Osteocyte (in vitro differentiated cells): ENCODE measurements at regions not wholly inside any gene's neighbourhood (a gene's known extent, or its start where the extent isn't known, plus 50 kb on each side); places are given as distances from the start of the nearest gene placed in this dataset.

ENCODE experiments used
- DNase-seq: peaks from one replicate; pipeline ENCODE4 v3.0.0; 2021; ENCODE audit warnings: mixed read lengths; ENCODE audit not compliant: unreplicated experiment; ENCODE audit errors: extremely low spot score
- H3K27ac Mint-ChIP-seq: one replicate; pipeline ENCODE4 v1.8.0; 2021; ENCODE audit warnings: mild to moderate bottlenecking, mixed read lengths; ENCODE audit not compliant: unreplicated experiment
- H3K27me3 Mint-ChIP-seq: one replicate; pipeline ENCODE4 v1.8.0; 2021; ENCODE audit warnings: mixed read lengths; ENCODE audit not compliant: unreplicated experiment
- H3K36me3 Mint-ChIP-seq: one replicate; pipeline ENCODE4 v1.8.0; 2021; ENCODE audit warnings: mixed read lengths; ENCODE audit not compliant: unreplicated experiment
- H3K4me1 Mint-ChIP-seq: one replicate; pipeline ENCODE4 v1.8.0; 2021; ENCODE audit warnings: mixed read lengths; ENCODE audit not compliant: unreplicated experiment
- H3K4me3 Mint-ChIP-seq: one replicate; pipeline ENCODE4 v1.8.0; 2021; ENCODE audit warnings: mild to moderate bottlenecking, moderate library complexity, mixed read lengths; ENCODE audit not compliant: unreplicated experiment
- H3K9me3 Mint-ChIP-seq: one replicate; pipeline ENCODE4 v1.8.0; 2021; ENCODE audit warnings: mixed read lengths; ENCODE audit not compliant: unreplicated experiment
- TF ChIP-seq, protein P1 (sequence below): fragments of 200-600 bp; sonication (generic); IDR thresholded peaks from 2 replicates; pipeline ENCODE4 v1.5.0; 2021; ENCODE audit warnings: antibody characterized with exemption, mild to moderate bottlenecking, moderate library complexity

DNA sequence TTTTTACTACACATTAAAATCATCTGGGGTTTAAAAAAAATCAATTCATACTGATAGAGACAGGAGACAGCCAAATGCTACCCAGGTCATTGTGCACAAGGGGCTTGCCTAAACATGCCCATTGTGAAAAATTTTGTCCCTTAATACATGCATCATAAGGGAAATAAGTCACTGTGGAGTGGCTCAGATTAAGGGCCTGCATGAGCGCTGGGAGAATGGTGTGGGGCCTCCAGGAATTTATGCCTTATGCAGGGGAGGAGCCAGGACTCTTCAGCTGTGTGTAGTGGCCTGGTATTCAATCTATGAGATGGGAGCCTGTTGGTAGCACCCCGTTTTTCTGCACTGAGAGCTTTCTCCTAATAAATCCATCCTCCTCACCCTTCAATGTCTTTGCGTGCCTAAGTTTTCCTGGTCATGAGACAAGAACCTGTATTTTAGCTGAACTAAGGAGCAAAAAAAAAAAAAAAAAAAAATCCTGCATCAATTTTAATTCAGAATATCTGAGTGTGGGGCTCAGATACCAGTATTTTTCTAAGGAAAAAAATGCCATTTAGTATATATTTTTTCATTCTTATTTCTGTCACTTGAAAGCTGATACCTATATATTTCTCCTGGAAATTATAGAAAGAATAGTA, 997.6 kb upstream of the ATXN8OS start:
- H3K9me3 Mint-ChIP-seq, result peaks cover 11% of the 10 kb centered on the region
- no peak overlapping the region for H3K4me3 Mint-ChIP-seq
- no peaks in the 10 kb centered on the region for H3K36me3 Mint-ChIP-seq
- TF ChIP-seq, protein P1, sequence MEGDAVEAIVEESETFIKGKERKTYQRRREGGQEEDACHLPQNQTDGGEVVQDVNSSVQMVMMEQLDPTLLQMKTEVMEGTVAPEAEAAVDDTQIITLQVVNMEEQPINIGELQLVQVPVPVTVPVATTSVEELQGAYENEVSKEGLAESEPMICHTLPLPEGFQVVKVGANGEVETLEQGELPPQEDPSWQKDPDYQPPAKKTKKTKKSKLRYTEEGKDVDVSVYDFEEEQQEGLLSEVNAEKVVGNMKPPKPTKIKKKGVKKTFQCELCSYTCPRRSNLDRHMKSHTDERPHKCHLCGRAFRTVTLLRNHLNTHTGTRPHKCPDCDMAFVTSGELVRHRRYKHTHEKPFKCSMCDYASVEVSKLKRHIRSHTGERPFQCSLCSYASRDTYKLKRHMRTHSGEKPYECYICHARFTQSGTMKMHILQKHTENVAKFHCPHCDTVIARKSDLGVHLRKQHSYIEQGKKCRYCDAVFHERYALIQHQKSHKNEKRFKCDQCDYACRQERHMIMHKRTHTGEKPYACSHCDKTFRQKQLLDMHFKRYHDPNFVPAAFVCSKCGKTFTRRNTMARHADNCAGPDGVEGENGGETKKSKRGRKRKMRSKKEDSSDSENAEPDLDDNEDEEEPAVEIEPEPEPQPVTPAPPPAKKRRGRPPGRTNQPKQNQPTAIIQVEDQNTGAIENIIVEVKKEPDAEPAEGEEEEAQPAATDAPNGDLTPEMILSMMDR, result no peak
- no peak for DNase-seq
- H3K4me1 Mint-ChIP-seq, result no peaks in the 10 kb centered on the region
- no peaks in the 10 kb centered on the region for H3K27me3 Mint-ChIP-seq
- H3K27ac Mint-ChIP-seq, result no peak overlapping the region

DNA sequence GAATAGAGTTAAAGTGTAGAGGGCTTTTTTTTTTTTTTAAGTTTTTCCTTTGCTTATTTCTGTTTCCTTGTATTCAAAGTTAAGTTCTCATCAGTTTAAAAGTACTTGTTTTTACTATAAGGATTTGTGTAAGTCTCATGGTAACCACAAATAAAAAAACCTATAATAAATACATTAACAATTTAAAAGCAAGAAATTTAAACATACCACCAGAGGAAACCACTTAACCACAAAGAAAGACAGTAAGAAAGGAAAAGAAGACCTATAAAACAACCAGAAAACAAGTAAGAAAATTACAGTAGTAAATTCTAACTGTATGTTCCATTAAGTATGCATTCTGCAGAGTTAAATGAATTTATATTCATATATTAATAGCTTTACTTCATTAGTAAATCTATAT, 999.1 kb upstream of the ATXN8OS start:
- TF ChIP-seq, protein P1, result no peak
- no peak overlapping the region for H3K27ac Mint-ChIP-seq
- H3K36me3 Mint-ChIP-seq, result no peaks in the 10 kb centered on the region
- H3K4me3 Mint-ChIP-seq, result no peak overlapping the region
- H3K9me3 Mint-ChIP-seq, result peaks cover 11% of the 10 kb centered on the region
- no peaks in the 10 kb centered on the region for H3K27me3 Mint-ChIP-seq
- no peaks in the 10 kb centered on the region for H3K4me1 Mint-ChIP-seq
- DNase-seq, result no peak

DNA sequence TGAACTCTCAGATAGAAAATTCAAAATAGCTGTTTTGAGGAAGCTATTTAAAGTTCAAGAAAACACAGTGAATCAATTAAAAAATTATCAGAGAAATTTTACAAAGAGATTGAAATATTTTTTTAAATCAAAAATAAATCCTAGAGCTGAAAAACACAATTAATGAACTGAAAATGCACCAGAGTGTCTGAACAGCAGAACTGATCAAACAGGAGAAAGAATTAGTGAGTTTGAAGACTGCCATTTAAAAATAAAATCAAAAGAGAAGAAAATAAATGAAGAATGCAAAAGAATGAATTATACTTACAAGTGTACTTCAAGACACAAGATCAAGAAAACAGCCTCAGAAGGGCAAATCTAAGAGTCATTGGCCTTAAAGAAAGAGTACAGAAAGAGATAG, 1000.2 kb upstream of the ATXN8OS start:
- Mint-ChIP-seq H3K9me3 (peaks cover 11% of the 10 kb centered on the region), H3K4me3 (no peak overlapping the region), H3K27me3 (no peaks in the 10 kb centered on the region), H3K4me1 (no peaks in the 10 kb centered on the region), H3K27ac (no peak overlapping the region), H3K36me3 (no peaks in the 10 kb centered on the region)
- DNase-seq, result no peak
- TF ChIP-seq, protein P1, result no peak

DNA sequence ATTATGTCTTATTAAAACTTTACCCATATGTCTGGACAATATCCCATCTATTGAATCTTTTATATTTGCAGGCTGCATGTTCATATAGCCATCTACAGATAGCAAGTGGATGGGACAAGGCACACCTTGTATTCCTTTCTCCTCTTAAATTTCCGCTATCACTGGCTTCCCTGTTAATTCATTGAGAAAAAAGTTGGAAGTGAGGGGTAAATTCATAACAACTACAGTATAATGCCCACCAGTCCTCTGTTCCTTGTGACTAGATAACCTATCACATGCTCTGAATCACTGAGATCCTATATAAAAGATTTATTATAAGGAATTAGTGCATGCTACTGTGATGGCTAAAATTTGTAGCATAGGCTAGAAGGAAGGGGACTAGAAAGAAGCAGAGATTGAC, 1005.8 kb upstream of the ATXN8OS start:
- Mint-ChIP-seq H3K27ac (no peak overlapping the region), H3K4me3 (no peak overlapping the region), H3K4me1 (no peaks in the 10 kb centered on the region), H3K36me3 (no peaks in the 10 kb centered on the region), H3K27me3 (no peaks in the 10 kb centered on the region), H3K9me3 (peaks cover 2% of the 10 kb centered on the region)
- TF ChIP-seq, protein P1, result no peak
- no peak for DNase-seq

DNA sequence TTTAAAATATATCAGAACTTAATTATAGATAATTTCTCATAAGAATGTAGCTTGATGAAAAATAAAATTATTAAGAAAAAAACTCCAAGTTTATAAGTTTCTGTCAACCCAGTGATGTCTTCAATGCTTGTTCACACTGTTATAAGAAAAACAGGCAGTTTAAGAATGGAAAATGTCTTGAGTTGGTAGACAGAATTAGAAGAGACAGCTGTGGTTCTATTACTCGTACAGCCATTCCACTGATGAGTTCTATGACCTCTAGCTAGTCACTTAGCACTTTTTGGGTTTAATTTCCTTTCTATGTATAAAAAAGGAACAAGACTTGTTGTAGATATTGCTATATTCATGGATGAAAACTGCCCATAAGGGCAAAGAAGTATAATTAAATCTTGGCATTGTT, 1013.1 kb upstream of the ATXN8OS start:
- DNase-seq, result no peak
- TF ChIP-seq, protein P1, result no peak
- Mint-ChIP-seq H3K27me3 (peaks cover 5% of the 10 kb centered on the region), H3K27ac (no peak overlapping the region), H3K9me3 (no peaks in the 10 kb centered on the region), H3K4me1 (no peaks in the 10 kb centered on the region), H3K4me3 (no peak overlapping the region), H3K36me3 (no peaks in the 10 kb centered on the region)
